Ishikawa (cell line): ENCODE measurements at regions not wholly inside any gene's neighbourhood (a gene's known extent, or its start where the extent isn't known, plus 50 kb on each side); places are given as distances from the start of the nearest gene placed in this dataset.

ENCODE experiments used
- CEBPB ChIP-seq: IDR thresholded peaks from 2 replicates; pipeline ENCODE4 v1.6.1; 2012
- CREB1 ChIP-seq: IDR thresholded peaks from 2 replicates; pipeline ENCODE4 v1.6.1; 2012; ENCODE audit warnings: low read depth
- EGR1 ChIP-seq: IDR thresholded peaks from 2 replicates; pipeline ENCODE4 v1.6.1; 2012
- EP300 ChIP-seq: IDR thresholded peaks from 2 replicates; pipeline ENCODE4 v1.6.1; 2012; ENCODE audit warnings: borderline replicate concordance
- FOXM1 ChIP-seq: IDR thresholded peaks from 2 replicates; pipeline ENCODE4 v1.6.1; 2012; ENCODE audit warnings: low read depth, borderline replicate concordance
- NFIC ChIP-seq: IDR thresholded peaks from 2 replicates; pipeline ENCODE4 v1.6.1; 2012
- RAD21 ChIP-seq: IDR thresholded peaks from 2 replicates; pipeline ENCODE4 v1.6.1; 2012; ENCODE audit warnings: low read depth
- REST ChIP-seq: IDR thresholded peaks from 2 replicates; pipeline ENCODE4 v1.6.1; 2012; ENCODE audit warnings: low read depth, mild to moderate bottlenecking
- TAF1 ChIP-seq: IDR thresholded peaks from 2 replicates; pipeline ENCODE4 v1.6.1; 2012; ENCODE audit warnings: low read depth, mild to moderate bottlenecking
- TCF12 ChIP-seq: IDR thresholded peaks from 2 replicates; pipeline ENCODE4 v1.6.1; 2012; ENCODE audit warnings: low read depth
- TEAD4 ChIP-seq: IDR thresholded peaks from 2 replicates; pipeline ENCODE4 v1.6.1; 2012
- YY1 ChIP-seq: IDR thresholded peaks from 2 replicates; pipeline ENCODE4 v1.6.1; 2012; ENCODE audit warnings: low read depth
- ZBTB7A ChIP-seq: IDR thresholded peaks from 2 replicates; pipeline ENCODE4 v1.6.1; 2012; ENCODE audit warnings: low read depth
- TF ChIP-seq, protein P1 (sequence below): IDR thresholded peaks from 2 replicates; pipeline ENCODE4 v1.6.1; 2012
- TF ChIP-seq, protein P2 (sequence below): IDR thresholded peaks from 2 replicates; pipeline ENCODE4 v1.6.1; 2012

DNA sequence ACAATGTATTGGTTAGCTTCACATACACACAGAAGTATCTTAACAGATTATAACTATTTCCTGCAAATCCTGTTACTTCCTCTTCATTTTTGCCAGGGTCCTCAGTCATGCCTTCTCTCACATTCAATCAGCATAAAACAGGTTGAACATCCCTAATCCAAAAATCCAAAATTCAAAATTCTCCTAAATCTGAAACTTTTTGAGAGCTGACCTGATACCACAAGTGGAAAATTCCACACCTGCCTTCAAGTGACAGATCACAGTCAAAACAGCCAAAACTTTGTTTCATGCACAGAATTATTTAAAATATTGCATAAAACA lies 62.9 kb upstream of the FBXO28 start:
- TF ChIP-seq CREB1 (no peak), NFIC (no peak)

GRCh38 chr1:224047538-224047937 lies 66.4 kb upstream of the FBXO28 start:
- TF ChIP-seq ZBTB7A = no peak
- no peak for TF ChIP-seq FOXM1
- TF ChIP-seq NFIC = no peak
- TF ChIP-seq, protein P1, sequence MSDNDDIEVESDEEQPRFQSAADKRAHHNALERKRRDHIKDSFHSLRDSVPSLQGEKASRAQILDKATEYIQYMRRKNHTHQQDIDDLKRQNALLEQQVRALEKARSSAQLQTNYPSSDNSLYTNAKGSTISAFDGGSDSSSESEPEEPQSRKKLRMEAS = no peak
- TF ChIP-seq CREB1 = no peak
- TF ChIP-seq, protein P2, sequence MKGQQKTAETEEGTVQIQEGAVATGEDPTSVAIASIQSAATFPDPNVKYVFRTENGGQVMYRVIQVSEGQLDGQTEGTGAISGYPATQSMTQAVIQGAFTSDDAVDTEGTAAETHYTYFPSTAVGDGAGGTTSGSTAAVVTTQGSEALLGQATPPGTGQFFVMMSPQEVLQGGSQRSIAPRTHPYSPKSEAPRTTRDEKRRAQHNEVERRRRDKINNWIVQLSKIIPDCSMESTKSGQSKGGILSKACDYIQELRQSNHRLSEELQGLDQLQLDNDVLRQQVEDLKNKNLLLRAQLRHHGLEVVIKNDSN = no peak
- no peak for TF ChIP-seq EP300
- TF ChIP-seq EGR1 = no peak
- TF ChIP-seq CEBPB = no peak
- no peak for TF ChIP-seq TAF1

- TF ChIP-seq ZBTB7A (no peak), TAF1 (no peak), CREB1 (no peak)
Observed at GRCh38 chr1:224045556-224045955, 68.4 kb upstream of the FBXO28 start.

- TF ChIP-seq CREB1 (no peak), EP300 (no peak), TAF1 (no peak), TEAD4 (no peak), TCF12 (no peak), YY1 (no peak), EGR1 (no peak)
- TF ChIP-seq, protein P1 = no peak
- TF ChIP-seq, protein P2 = no peak
Observed at GRCh38 chr1:224044420-224044819, 69.5 kb upstream of the FBXO28 start.

GRCh38 chr1:224042557-224043118 lies 71.3 kb upstream of the FBXO28 start:
- TF ChIP-seq, protein P1 = no peak
- TF ChIP-seq ZBTB7A = no peak
- TF ChIP-seq YY1 = no peak
- TF ChIP-seq FOXM1 = no peak
- no peak for TF ChIP-seq TCF12
- no peak for TF ChIP-seq EP300
- TF ChIP-seq CREB1 = no peak
- TF ChIP-seq TAF1 = no peak
- no peak for TF ChIP-seq NFIC
- TF ChIP-seq, protein P2 = no peak
- no peak for TF ChIP-seq REST
- TF ChIP-seq CEBPB = no peak
- TF ChIP-seq TEAD4 = no peak
- no peak for TF ChIP-seq RAD21

- TF ChIP-seq FOXM1 (no peak), YY1 (no peak), CEBPB (no peak)
Observed at GRCh38 chr1:224041032-224041431, 72.9 kb upstream of the FBXO28 start.

- TF ChIP-seq CREB1 (no peak), REST (no peak), TEAD4 (no peak), RAD21 (no peak), EGR1 (no peak), NFIC (no peak)
- TF ChIP-seq, protein P1 = no peak
Observed at GRCh38 chr1:224014330-224014649, 99.6 kb upstream of the FBXO28 start.
